Stomach (tissue), 8 donors: ENCODE measurements at regions not wholly inside any gene's neighbourhood (a gene's known extent, or its start where the extent isn't known, plus 50 kb on each side); places are given as distances from the start of the nearest gene placed in this dataset.

Experiments used
- DNase-seq, 2 donors: peaks; one replicate each; pipeline versions ENCODE4 v3.0.0 to v3.0.0-alpha.2; 2013 to 2019
- H3K27ac ChIP-seq, 5 donors: fragments of 200-600 bp in 4 of 5; sonication (generic) in 4 of 5; one replicate each; pipeline ENCODE4 v1.5.1; 2013 to 2019; ENCODE audit warnings: mild to moderate bottlenecking in 1 of 5, moderate library complexity in 1 of 5
- H3K27me3 ChIP-seq, 3 donors: fragments of 200-600 bp; sonication (generic); one replicate each; pipeline ENCODE4 v1.5.1; 2017 to 2019; ENCODE audit warnings: mixed run types in 1 of 3
- H3K36me3 ChIP-seq, 4 donors: fragments of 200-600 bp; sonication (generic); 1 replicate in 3 of 4; 2 replicates in 1 of 4; pipeline ENCODE4 v1.5.1; 2016 to 2019
- H3K4me1 ChIP-seq, 4 donors: fragments of 200-600 bp; sonication (generic); one replicate each; pipeline ENCODE4 v1.5.1; 2016 to 2019
- H3K4me3 ChIP-seq, 4 donors: fragments of 200-600 bp; sonication (generic) in 3 of 4; one replicate each; pipeline ENCODE4 v1.5.1; 2016 to 2019; ENCODE audit warnings: mild to moderate bottlenecking in 1 of 4
- H3K9me3 ChIP-seq, 4 donors: fragments of 200-600 bp; sonication (generic); one replicate each; pipeline ENCODE4 v1.5.1; 2016 to 2019
- CTCF ChIP-seq, 7 experiments: fragments of 450-650 bp in 4 of 7; fragments of 200-600 bp in 3 of 7; sonication (generic) in 3 of 7; IDR thresholded peaks; one replicate each; pipeline ENCODE4 v1.5.1; 2016 to 2019; ENCODE audit warnings: antibody characterized with exemption in 7 of 7, control low read depth in 2 of 7, mild to moderate bottlenecking in 1 of 7
- EP300 ChIP-seq: sonication (generic); formaldehyde crosslinking; IDR thresholded peaks from one replicate; pipeline ENCODE4 v1.6.1; 2017; ENCODE audit warnings: antibody characterized with exemption
- POLR2A ChIP-seq, 4 donors: fragments of 450-650 bp; IDR thresholded peaks; one replicate each; pipeline ENCODE4 v1.6.1; 2016; ENCODE audit warnings: antibody characterized with exemption in 4 of 4, control low read depth in 2 of 4, mild to moderate bottlenecking in 1 of 4, moderate library complexity in 1 of 4
- POLR2AphosphoS5 ChIP-seq, 3 donors: sonication (generic); formaldehyde crosslinking; IDR thresholded peaks; one replicate each; pipeline ENCODE4 v1.6.1; 2016; ENCODE audit warnings: antibody characterized with exemption in 3 of 3
- WGBS, 5 donors: extraction: QIAGEN DNeasy Blood & Tissue Kit in 3 of 5; methylation state at CpG; one replicate each; pipeline versions ENCODE4 v1.1.5 to v1.1.7; 2013 to 2018; 5-methylcytosine and 5-hydroxymethylcytosine counted together
- intact Hi-C: fragments of 100-400 bp; cut with DNase I; formaldehyde crosslinking; loops from one replicate; pipeline ENCODE4 v1.15.1; 2023; ENCODE audit warnings: low total_unique reads
- donor health status: healthy with polysubstance abuse.
- donor health status: Bipolar disorder and iron deficiency.
- donor health status: healthy.

- H3K9me3 ChIP-seq, result no peaks in the 10 kb centered on the region
- no peak for TF ChIP-seq CTCF (IDR thresholded peaks at IDR 0.05)
- no peak overlapping the region for H3K27ac ChIP-seq
- 48 to 54% (median 53%) methylated on average over 7 of the region's 7 CpGs for WGBS, 5 donors
- no peaks in the 10 kb centered on the region for H3K36me3 ChIP-seq
- DNase-seq, result peak in 1 of 2 donors; percentile 20
- no peak overlapping the region for H3K4me3 ChIP-seq
- no peaks in the 10 kb centered on the region for H3K4me1 ChIP-seq
- intact Hi-C loops, result no loop called here
- no peaks in the 10 kb centered on the region for H3K27me3 ChIP-seq
Measured at GRCh38 chr2:104638190-104638858, 215.6 kb upstream of the POU3F3 start.

GRCh38 chr2:104638859-104639202, 215.1 kb upstream of the POU3F3 start:
- H3K36me3 ChIP-seq, result no peaks in the 10 kb centered on the region
- no peaks in the 10 kb centered on the region for H3K9me3 ChIP-seq
- WGBS, 5 donors, result 45 to 52% (median 50%) methylated on average over 7 of the region's 7 CpGs
- TF ChIP-seq POLR2AphosphoS5 (IDR thresholded peaks at IDR 0.05), result no peak
- no peak for TF ChIP-seq POLR2A (IDR thresholded peaks at IDR 0.05)
- TF ChIP-seq EP300, result no peak
- no peak for TF ChIP-seq CTCF (IDR thresholded peaks at IDR 0.05)
- DNase-seq, result no peak
- intact Hi-C loops, result no loop called here
- no peaks in the 10 kb centered on the region for H3K27me3 ChIP-seq
- H3K4me1 ChIP-seq, result no peaks in the 10 kb centered on the region
- no peak overlapping the region for H3K27ac ChIP-seq
- no peak overlapping the region for H3K4me3 ChIP-seq

- Histone ChIP-seq H3K4me3 (no peak overlapping the region), H3K36me3 (no peaks in the 10 kb centered on the region)
- intact Hi-C loops, result no loop called here
Measured at GRCh38 chr2:104641786-104642185, 212.1 kb upstream of the POU3F3 start.

GRCh38 chr2:104648376-104648775, 205.5 kb upstream of the POU3F3 start:
- no peak for DNase-seq
- H3K4me3 ChIP-seq, result no peak overlapping the region
- no peaks in the 10 kb centered on the region for H3K36me3 ChIP-seq
- intact Hi-C loops, result no loop called here
- 47 to 60% (median 50%) methylated on average over 2 of the region's 2 CpGs for WGBS, 5 donors
- H3K4me1 ChIP-seq, result no peaks in the 10 kb centered on the region
- no peaks in the 10 kb centered on the region for H3K9me3 ChIP-seq
- no peak overlapping the region for H3K27ac ChIP-seq
- TF ChIP-seq CTCF (IDR thresholded peaks at IDR 0.05), result no peak
- TF ChIP-seq POLR2AphosphoS5 (IDR thresholded peaks at IDR 0.05), result no peak
- TF ChIP-seq POLR2A (IDR thresholded peaks at IDR 0.05), result no peak
- TF ChIP-seq EP300, result no peak
- no peaks in the 10 kb centered on the region for H3K27me3 ChIP-seq

More at GRCh38 chr2:104641786-104642185, 212.1 kb upstream of the POU3F3 start:
- TF ChIP-seq POLR2A (IDR thresholded peaks at IDR 0.05) (no peak), EP300 (no peak), POLR2AphosphoS5 (IDR thresholded peaks at IDR 0.05) (no peak), CTCF (IDR thresholded peaks at IDR 0.05) (no peak)
- Histone ChIP-seq H3K27ac (no peak overlapping the region), H3K4me1 (no peaks in the 10 kb centered on the region), H3K27me3 (no peaks in the 10 kb centered on the region), H3K9me3 (no peaks in the 10 kb centered on the region)
- DNase-seq, result no peak
- WGBS, 5 donors, result 56 to 75% (median 68%) methylated on average over 2 of the region's 2 CpGs
